GM18858 (cell line): ENCODE measurements at regions not wholly inside any gene's neighbourhood (a gene's known extent, or its start where the extent isn't known, plus 50 kb on each side); places are given as distances from the start of the nearest gene placed in this dataset.
"Not testable (repeated sequence)": the region's sequence is repeated elsewhere in the genome, so short reads cannot be mapped to it uniquely, and the experiment has no call there.

ENCODE experiments used
- ATAC-seq: cut with Tn5 transposase; IDR thresholded peaks from one replicate; pipeline ENCODE4 v1.9.1; 2021; ENCODE audit not compliant: unreplicated experiment

- ATAC-seq = no peak
Observed at GRCh38 chr6:67883500-67884366, 751.3 kb upstream of the ADGRB3 start.

- no peak for ATAC-seq
Observed at GRCh38 chr6:67882436-67883311, 752.4 kb upstream of the ADGRB3 start.

- no peak for ATAC-seq
Observed at GRCh38 chr6:67881706-67882065, 753.4 kb upstream of the ADGRB3 start.

- no peak for ATAC-seq
Observed at GRCh38 chr6:67880939-67881705, 754.0 kb upstream of the ADGRB3 start.

GRCh38 chr6:67880343-67880742, 754.7 kb upstream of the ADGRB3 start:
- ATAC-seq = not testable (repeated sequence)

GRCh38 chr6:67879928-67880327, 755.2 kb upstream of the ADGRB3 start:
- not testable (repeated sequence) for ATAC-seq

GRCh38 chr6:67879105-67879904, 755.8 kb upstream of the ADGRB3 start:
- not testable (repeated sequence) for ATAC-seq

- ATAC-seq = not testable (repeated sequence)
Observed at GRCh38 chr6:67878216-67878615, 756.9 kb upstream of the ADGRB3 start.

- no peak for ATAC-seq
Observed at GRCh38 chr6:67877288-67877687, 757.8 kb upstream of the ADGRB3 start.

GRCh38 chr6:67875877-67876383, 759.2 kb upstream of the ADGRB3 start:
- no peak for ATAC-seq

- ATAC-seq = no peak
Observed at GRCh38 chr6:67870321-67870720, 764.8 kb upstream of the ADGRB3 start.

GRCh38 chr6:67863346-67863745, 771.7 kb upstream of the ADGRB3 start:
- no peak for ATAC-seq

- ATAC-seq = no peak
Observed at GRCh38 chr6:67854098-67854497, 781.0 kb upstream of the ADGRB3 start.

GRCh38 chr6:67839818-67840217, 795.3 kb upstream of the ADGRB3 start:
- no peak for ATAC-seq

- no peak for ATAC-seq
Observed at GRCh38 chr6:67825201-67825895, 809.7 kb upstream of the ADGRB3 start.

GRCh38 chr6:67818322-67818721, 816.8 kb upstream of the ADGRB3 start:
- ATAC-seq = no peak

GRCh38 chr6:67815623-67816022, 819.5 kb upstream of the ADGRB3 start:
- no peak for ATAC-seq

GRCh38 chr6:67814262-67814661, 820.8 kb upstream of the ADGRB3 start:
- ATAC-seq = no peak

GRCh38 chr6:67812693-67813092, 822.4 kb upstream of the ADGRB3 start:
- ATAC-seq = no peak

GRCh38 chr6:67812125-67812524, 823.0 kb upstream of the ADGRB3 start:
- no peak for ATAC-seq
